Stromal cell of bone marrow (primary cell): ENCODE measurements at regions not wholly inside any gene's neighbourhood (a gene's known extent, or its start where the extent isn't known, plus 50 kb on each side); places are given as distances from the start of the nearest gene placed in this dataset.

Experiments
- DNase-seq: peaks from one replicate; pipeline ENCODE4 v3.0.0-alpha.2; 2012; ENCODE audit warnings: low read depth

GRCh38 chr22:47439643-47440265 is 677.3 kb downstream of the TBC1D22A start:
- no peak for DNase-seq

- DNase-seq = no peak
Observed at GRCh38 chr22:47437636-47438035, 675.2 kb downstream of the TBC1D22A start.

- no peak for DNase-seq
Observed at GRCh38 chr22:47437110-47437509, 674.7 kb downstream of the TBC1D22A start.

GRCh38 chr22:47435826-47436225 is 673.4 kb downstream of the TBC1D22A start:
- DNase-seq = no peak

- no peak for DNase-seq
Observed at GRCh38 chr22:47435204-47435487, 672.7 kb downstream of the TBC1D22A start.

- no peak for DNase-seq
Observed at GRCh38 chr22:47434336-47435203, 672.1 kb downstream of the TBC1D22A start.

GRCh38 chr22:47433627-47434026 is 671.2 kb downstream of the TBC1D22A start:
- no peak for DNase-seq

GRCh38 chr22:47432683-47433082 is 670.2 kb downstream of the TBC1D22A start:
- no peak for DNase-seq

- DNase-seq = no peak
Observed at GRCh38 chr22:47423861-47424820, 661.7 kb downstream of the TBC1D22A start.

GRCh38 chr22:47423266-47423665 is 660.8 kb downstream of the TBC1D22A start:
- no peak for DNase-seq

- no peak for DNase-seq
Observed at GRCh38 chr22:47422736-47423135, 660.3 kb downstream of the TBC1D22A start.

GRCh38 chr22:47421846-47422245 is 659.4 kb downstream of the TBC1D22A start:
- no peak for DNase-seq

- no peak for DNase-seq
Observed at GRCh38 chr22:47420211-47420610, 657.8 kb downstream of the TBC1D22A start.

- DNase-seq = no peak
Observed at GRCh38 chr22:47419239-47419638, 656.8 kb downstream of the TBC1D22A start.

- no peak for DNase-seq
Observed at GRCh38 chr22:47417699-47418098, 655.2 kb downstream of the TBC1D22A start.

- no peak for DNase-seq
Observed at GRCh38 chr22:47411006-47411405, 648.6 kb downstream of the TBC1D22A start.

- no peak for DNase-seq
Observed at GRCh38 chr22:47409539-47410275, 647.3 kb downstream of the TBC1D22A start.

GRCh38 chr22:47408409-47408808 is 646.0 kb downstream of the TBC1D22A start:
- DNase-seq = no peak

GRCh38 chr22:47407461-47408025 is 645.1 kb downstream of the TBC1D22A start:
- no peak for DNase-seq

- no peak for DNase-seq
Observed at GRCh38 chr22:47406896-47407295, 644.4 kb downstream of the TBC1D22A start.

GRCh38 chr22:47406180-47406834 is 643.9 kb downstream of the TBC1D22A start:
- no peak for DNase-seq
